ENCODE measurements at regions not wholly inside any gene's neighbourhood (a gene's known extent, or its start where the extent isn't known, plus 50 kb on each side); places are given as distances from the start of the nearest gene placed in this dataset.

DNA sequence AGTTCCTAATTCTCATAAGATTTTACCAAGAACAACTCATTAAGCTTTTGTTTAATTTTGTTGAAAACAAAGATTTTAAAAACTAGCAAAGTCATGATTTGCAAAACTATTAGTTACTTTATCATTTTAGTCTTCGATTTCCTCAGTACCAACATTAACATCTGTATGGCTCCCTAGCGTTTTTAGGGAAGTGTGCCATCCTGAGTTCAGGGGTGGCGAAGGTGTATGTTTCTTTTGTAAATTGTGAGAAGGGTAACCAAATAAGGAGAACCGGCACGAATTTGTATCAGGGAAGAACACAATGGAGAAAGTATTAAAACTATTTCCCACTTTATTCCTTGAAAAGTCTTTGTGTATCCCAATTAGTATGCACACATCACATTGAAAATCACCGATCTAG is 419.9 kb downstream of the DSC3 start:
- TF ChIP-seq, protein P1, sequence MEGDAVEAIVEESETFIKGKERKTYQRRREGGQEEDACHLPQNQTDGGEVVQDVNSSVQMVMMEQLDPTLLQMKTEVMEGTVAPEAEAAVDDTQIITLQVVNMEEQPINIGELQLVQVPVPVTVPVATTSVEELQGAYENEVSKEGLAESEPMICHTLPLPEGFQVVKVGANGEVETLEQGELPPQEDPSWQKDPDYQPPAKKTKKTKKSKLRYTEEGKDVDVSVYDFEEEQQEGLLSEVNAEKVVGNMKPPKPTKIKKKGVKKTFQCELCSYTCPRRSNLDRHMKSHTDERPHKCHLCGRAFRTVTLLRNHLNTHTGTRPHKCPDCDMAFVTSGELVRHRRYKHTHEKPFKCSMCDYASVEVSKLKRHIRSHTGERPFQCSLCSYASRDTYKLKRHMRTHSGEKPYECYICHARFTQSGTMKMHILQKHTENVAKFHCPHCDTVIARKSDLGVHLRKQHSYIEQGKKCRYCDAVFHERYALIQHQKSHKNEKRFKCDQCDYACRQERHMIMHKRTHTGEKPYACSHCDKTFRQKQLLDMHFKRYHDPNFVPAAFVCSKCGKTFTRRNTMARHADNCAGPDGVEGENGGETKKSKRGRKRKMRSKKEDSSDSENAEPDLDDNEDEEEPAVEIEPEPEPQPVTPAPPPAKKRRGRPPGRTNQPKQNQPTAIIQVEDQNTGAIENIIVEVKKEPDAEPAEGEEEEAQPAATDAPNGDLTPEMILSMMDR (optimal IDR thresholded peaks at IDR 0.05 in 1 of 3, IDR thresholded peaks at IDR 0.05 in 1 of 3, conservative IDR thresholded peaks at IDR 0.05 in 1 of 3; ENCODE audit: extremely low read depth in 1 of 3, insufficient read depth in 2 of 3, low read length in 3 of 3), result no peak
- TF ChIP-seq EZH2 (IDR thresholded peaks at IDR 0.05; ENCODE audit: low read length), result no peak

All from keratinocyte (primary cell).